HTR-8/SVneo (cell line): ENCODE measurements at regions not wholly inside any gene's neighbourhood (a gene's known extent, or its start where the extent isn't known, plus 50 kb on each side); places are given as distances from the start of the nearest gene placed in this dataset.
A peak's percentile ranks its signal among the peaks of the same experiment; 100 is the strongest.

ENCODE experiments used
- DNase-seq: peaks from one replicate; pipeline ENCODE4 v3.0.0; 2011; ENCODE audit warnings: low spot score, mixed read lengths; ENCODE audit not compliant: insufficient read length
- FAIRE-seq: peaks from 2 replicates; lab custom pipeline; 2011; peaks lifted over from hg19 to GRCh38; lab: Jason Lieb, UNC

GRCh38 chrX:3257471-3257870 lies 89.0 kb downstream of the MXRA5 start:
- DNase-seq (no peak), FAIRE-seq (no peak)

DNA sequence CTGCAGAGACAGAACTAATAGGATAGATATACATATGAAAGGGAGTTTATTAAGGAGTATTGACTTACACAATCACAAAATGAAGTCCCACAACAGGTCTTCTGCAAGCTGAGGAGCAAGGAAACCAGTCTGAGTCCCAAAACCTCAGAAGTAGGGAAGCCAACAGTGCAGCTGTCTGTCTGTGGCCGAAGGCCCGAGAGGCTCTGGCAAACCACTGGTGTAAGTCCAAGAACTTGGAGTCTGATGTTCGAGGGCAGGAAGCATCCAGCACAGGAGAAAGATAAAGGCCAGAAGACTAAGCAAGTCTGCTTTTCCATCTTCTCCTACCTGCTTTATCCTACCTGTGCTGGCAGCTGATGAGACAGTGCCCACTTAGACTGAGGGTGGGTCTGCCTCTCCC lies 89.6 kb downstream of the MXRA5 start:
- DNase-seq (no peak), FAIRE-seq (no peak)

DNA sequence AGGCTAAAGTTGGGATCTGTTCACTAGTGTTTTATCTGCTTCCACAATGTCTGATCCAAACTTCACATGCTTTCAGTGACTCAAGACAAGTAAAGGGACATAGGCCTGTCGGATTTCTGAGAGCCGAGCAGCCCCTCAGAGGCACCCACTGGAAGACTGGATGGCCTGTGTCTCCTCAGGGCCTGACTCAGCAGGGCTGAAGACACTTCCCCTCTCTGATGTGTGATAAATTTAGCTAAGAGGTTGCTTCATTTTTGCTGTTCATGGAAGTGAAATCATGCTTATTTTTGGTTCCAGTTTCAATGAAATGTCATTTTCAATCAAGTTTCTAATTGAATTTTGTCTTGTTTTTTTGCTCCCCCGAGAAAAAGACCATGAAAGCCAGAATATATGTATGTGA lies 93.7 kb downstream of the MXRA5 start:
- DNase-seq (no peak), FAIRE-seq (no peak)

- FAIRE-seq (no peak), DNase-seq (no peak)
Observed at GRCh38 chrX:3250966-3251365, 95.5 kb downstream of the MXRA5 start.

GRCh38 chrX:3244955-3245354 lies 101.5 kb downstream of the MXRA5 start:
- FAIRE-seq = peak; percentile 42
- DNase-seq = peak; percentile 12

- FAIRE-seq (no peak), DNase-seq (peak; percentile 21)
Observed at GRCh38 chrX:3244203-3244743, 102.2 kb downstream of the MXRA5 start.

DNA sequence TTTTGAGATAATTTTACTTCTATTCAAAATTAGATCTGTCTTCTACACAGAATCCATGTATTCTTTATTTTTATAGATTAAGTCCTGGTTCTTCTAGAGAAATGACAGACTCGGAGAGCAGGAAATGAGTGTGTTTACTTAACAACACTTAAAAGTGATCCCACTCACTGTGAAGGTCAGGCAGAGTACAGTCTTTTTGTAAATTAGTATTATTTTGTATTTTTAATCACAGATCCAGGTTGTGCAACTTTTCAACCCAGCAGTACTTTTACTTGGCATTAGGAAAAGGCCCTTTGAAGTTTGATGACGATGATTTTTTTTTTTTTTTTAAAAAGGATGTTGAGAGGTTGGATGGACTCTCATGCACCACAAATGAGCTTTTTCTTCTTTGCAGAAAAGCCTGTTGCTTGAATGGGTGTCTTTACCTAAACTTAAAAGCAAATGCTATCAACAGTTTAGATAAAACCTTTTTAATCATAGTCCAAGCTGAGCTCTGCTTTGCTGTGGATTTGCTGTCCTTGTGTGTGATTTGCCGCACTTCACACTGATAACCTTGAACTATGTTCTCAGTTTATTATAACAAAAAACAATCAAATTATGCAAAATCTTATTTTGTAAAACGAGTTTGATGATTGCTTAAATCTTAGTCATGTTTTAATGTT lies 114.1 kb downstream of the MXRA5 start:
- no peak for DNase-seq
- FAIRE-seq = no peak

DNA sequence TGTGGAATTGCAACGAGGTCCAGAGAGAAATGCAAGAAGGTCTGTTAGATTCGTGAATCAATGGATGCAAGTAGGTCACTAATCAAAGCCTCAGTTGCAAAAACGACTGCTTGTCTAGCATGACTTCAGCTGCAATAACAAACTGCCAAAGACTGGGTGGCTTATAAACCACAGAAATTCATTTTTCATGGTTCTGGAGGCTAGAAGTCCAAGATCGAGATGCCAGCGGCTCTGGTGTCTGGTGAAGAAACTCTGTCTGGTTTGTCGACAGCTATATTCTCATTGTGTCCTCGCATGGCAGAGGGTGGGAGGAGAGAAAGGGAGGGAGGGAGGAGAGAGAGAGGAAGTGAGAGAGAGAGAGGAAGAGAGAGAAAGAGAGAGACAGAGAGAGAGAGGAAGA lies 114.7 kb downstream of the MXRA5 start:
- no peak for FAIRE-seq

GRCh38 chrX:3230496-3230895 lies 116.0 kb downstream of the MXRA5 start:
- DNase-seq = no peak
- FAIRE-seq = no peak

More for the DNA sequence above, 114.7 kb downstream of the MXRA5 start:
- DNase-seq = no peak

- DNase-seq (no peak), FAIRE-seq (no peak)
Observed at GRCh38 chrX:3227526-3227925, 118.9 kb downstream of the MXRA5 start.

DNA sequence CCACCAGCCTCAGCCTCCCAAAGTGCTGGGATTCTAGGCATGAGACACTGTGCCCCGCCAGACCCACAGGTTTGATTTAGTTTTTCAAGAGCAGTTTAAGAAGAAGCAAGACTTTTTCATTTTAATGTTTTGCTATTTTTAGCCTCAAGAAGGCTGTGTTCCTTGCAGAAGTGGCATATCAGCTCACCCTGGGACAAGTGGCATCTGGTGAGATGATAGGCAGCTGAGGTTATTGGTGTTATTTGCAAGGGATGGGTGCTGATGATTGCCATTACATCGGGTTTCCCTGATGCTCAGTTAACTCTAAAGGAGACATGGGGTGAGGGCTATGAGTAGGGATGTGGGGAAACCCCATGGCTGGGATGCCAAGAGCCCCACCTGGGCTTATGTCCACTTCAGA lies 120.4 kb downstream of the MXRA5 start:
- FAIRE-seq = no peak
- no peak for DNase-seq

DNA sequence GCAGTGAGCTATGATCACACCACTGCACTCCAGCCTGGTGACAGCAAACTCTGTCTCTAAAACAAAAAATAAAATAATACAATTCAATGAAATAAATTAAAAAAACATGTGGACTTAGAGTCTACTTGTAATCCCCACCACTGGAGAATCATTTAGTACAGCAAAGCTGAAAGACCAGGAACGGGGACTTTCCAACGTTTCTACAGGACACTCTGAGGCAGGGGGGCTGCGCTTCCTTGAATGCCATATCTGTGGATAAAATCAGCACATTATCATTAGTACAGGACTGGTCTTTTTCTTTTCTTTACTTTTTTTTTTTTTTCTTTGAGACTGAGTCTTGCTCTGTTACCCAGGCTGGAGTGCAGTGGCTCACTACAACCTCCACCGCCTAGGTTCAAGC lies 124.8 kb downstream of the MXRA5 start:
- FAIRE-seq = no peak
- DNase-seq = no peak

GRCh38 chrX:3219667-3220066 lies 126.8 kb downstream of the MXRA5 start:
- FAIRE-seq (no peak), DNase-seq (no peak)

DNA sequence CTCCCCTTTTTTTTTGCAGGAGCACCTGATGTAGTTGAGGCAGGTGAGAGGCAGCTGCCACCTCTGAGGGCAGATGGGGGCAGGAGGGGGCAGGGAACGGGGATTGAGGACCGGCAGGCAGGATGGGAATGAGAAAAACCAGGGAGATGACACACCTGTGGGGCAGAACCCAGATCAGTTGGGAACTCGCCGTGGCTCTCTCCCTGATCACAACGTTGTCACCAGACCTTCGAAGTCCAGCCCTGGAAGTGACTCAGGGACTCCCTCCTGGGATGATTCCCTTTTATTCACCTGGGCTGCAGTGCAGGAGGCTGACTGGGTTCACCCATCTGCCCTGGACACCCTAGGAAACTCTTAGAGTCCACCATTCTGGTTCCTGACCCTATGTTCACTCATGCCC lies 127.2 kb downstream of the MXRA5 start:
- no peak for FAIRE-seq
- no peak for DNase-seq

GRCh38 chrX:3218442-3218841 lies 128.0 kb downstream of the MXRA5 start:
- DNase-seq = no peak
- no peak for FAIRE-seq

DNA sequence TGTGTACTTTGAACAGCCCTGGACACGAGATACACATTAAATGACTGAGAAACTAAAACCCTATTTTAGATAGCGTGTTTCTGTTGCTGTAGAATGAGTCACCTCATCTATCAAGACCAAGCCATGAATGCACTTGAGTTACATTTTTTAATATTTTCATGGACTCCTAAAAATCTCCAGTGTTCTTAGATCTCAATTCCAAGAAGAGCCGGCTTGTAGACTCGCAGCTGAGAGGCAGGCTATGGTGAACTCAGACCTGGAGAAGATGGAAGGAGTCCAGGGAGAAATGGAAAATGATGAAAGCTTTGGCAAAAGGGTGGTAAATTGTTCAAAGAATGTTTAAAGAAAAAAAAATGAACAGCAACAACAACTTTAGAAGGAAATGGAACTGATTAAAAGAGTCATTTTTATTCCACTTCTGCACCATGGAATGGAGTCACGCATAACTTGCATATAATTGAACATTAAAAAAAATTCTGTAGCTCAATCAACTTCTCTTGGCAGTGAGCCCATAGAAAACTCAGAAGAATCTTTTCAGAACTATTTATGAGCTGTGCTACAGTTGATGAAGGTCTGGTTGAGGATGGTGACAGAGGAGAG lies 129.8 kb downstream of the MXRA5 start:
- FAIRE-seq (no peak), DNase-seq (no peak)

DNA sequence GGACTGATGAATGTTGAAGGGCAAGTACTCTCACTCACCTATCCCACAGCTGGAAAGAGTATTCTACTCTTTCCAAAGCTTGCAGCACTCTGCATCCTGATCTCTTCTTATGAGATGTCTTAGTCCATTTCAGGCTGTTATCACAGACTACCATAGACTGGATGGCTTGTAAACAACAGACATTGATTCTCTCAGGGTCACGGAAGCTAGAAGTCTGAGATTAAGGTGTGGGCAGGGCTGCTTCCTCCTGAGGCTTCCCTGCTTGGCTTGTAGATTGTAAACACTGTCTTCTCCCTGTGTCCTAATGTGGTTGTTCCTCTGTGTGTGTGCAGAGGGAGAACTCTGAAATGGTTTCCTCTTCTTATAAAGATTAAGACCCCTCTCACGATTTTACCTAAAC lies 131.2 kb downstream of the MXRA5 start:
- no peak for DNase-seq
- FAIRE-seq = no peak

- no peak for FAIRE-seq
- DNase-seq = no peak
Observed at GRCh38 chrX:3206314-3206713, 140.1 kb downstream of the MXRA5 start.

DNA sequence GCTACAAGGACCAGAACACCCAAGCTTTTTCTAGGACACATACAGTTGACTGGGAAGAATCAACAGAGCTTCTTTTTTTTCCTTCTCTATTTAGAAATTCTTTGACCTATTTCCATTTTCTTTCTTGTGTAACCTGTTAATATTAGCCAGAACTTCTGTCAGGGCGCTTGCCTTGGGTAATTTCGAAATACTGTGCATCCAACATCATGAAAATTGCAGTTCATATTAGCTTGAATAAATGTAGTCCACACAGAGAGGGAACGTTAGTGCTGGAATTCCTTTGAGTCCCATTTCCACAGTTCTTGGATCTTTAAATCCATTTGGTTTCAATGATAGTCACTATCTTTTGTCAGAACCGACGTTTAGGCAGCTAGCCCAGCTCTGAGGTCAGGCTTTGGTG lies 141.8 kb downstream of the MXRA5 start:
- DNase-seq (no peak), FAIRE-seq (no peak)

GRCh38 chrX:3195845-3196244 lies 150.6 kb downstream of the MXRA5 start:
- FAIRE-seq (no peak), DNase-seq (no peak)

DNA sequence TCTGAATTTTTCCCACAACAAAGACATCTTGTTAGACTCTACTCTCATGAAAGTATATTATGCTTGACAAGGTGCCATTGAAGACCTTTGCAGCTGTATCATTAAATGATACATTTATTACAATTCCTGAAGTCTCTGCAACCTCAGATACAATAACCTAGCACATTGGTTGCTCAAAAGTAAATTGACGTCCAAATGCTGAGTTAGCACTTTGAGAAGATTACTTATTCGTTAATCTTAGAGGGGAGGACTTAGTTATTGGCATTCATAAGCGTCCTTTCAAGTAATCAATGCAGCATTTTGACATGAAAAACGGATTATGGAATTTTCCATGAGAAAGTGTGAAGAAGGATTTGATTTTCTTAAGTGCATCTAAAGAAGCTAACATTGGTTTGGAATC lies 151.6 kb downstream of the ARSF start:
- FAIRE-seq = no peak

GRCh38 chrX:3191796-3192195 lies 150.5 kb downstream of the ARSF start:
- no peak for DNase-seq
- no peak for FAIRE-seq

More for the DNA sequence above, 151.6 kb downstream of the ARSF start:
- no peak for DNase-seq
